ENCODE measurements at regions not wholly inside any gene's neighbourhood (a gene's known extent, or its start where the extent isn't known, plus 50 kb on each side); places are given as distances from the start of the nearest gene placed in this dataset.
A peak's percentile ranks its signal among the peaks of the same experiment; 100 is the strongest.

GRCh38 chr16:17835118-17835876 lies 364.5 kb upstream of the XYLT1 start:
- no peaks in the 10 kb centered on the region for H3K4me1 ChIP-seq (ENCODE audit: insufficient read depth, low read length)
- H3K9ac ChIP-seq (ENCODE audit: insufficient read depth, low read depth, low read length): no peak overlapping the region
- no peak overlapping the region for H3K4me3 ChIP-seq (replicated peaks in 1 of 3; ENCODE audit: insufficient read depth in 1 of 3, low read depth in 2 of 3, low read length in 3 of 3)
- ATAC-seq: no peak
- H4K20me1 ChIP-seq (ENCODE audit: insufficient read depth, low read length): no peaks in the 10 kb centered on the region
- no peaks in the 10 kb centered on the region for H3K79me2 ChIP-seq (ENCODE audit: insufficient read depth, low read length)
- intact Hi-C loops (cut with micrococcal nuclease; ENCODE audit: unreplicated experiment) (no loop called here), in situ Hi-C loops (cut with HindIII; ENCODE audit: extremely low pct_ligation_motif_present, low pct_unique_long_range_greater_than_20kb) (no loop called here)
- CTCF ChIA-PET (ENCODE audit: low intra/inter-chr PET ratio, low total read pairs): no interaction called here
- H2AFZ ChIP-seq (ENCODE audit: low read length): no peak overlapping the region
- H3K27ac ChIP-seq (ENCODE audit: extremely low read length, insufficient read depth, low read length): no peak overlapping the region
- FAIRE-seq: no peak
- 26% methylated on average over 4 of the region's 4 CpGs for WGBS (ENCODE audit: low lambda C conversion rate)
- no TSS peak for BruUV-seq (replicated peaks)
- no peaks in the 10 kb centered on the region for H3K36me3 ChIP-seq (replicated peaks in 1 of 2; ENCODE audit: control insufficient read depth in 1 of 2, insufficient read depth in 2 of 2, low read length in 2 of 2)
- H3K9me3 ChIP-seq (ENCODE audit: low read length): no peaks in the 10 kb centered on the region
- no peak for DNase-seq (ENCODE audit: low spot score)
- TF ChIP-seq ZNF639 (CRISPR knock-in tag; conservative IDR thresholded peaks at IDR 0.05): no peak
- no peak for TF ChIP-seq CTCF (CRISPR knock-in tag; IDR thresholded peaks at IDR 0.05)
- TF ChIP-seq SMARCE1 (IDR thresholded peaks at IDR 0.05; ENCODE audit: borderline replicate concordance): no peak
- TF ChIP-seq ZKSCAN1 (IDR thresholded peaks at IDR 0.05; ENCODE audit: low read length): peak; percentile 70; the same call in 1 of the 2 replicates
- TF ChIP-seq SP1 (IDR thresholded peaks at IDR 0.05): no peak
- no peak for TF ChIP-seq SP1 (CRISPR knock-in tag; IDR thresholded peaks at IDR 0.05)
- no peak overlapping the region for H3K4me2 ChIP-seq (ENCODE audit: low read depth, low read length)
- H3K27me3 ChIP-seq (ENCODE audit: control insufficient read depth in 1 of 2, insufficient read depth in 2 of 2, low read length in 2 of 2): no peaks in the 10 kb centered on the region
- POLR2A ChIA-PET: no interaction called here

Data from HepG2 (cell line).